ENCODE measurements at regions not wholly inside any gene's neighbourhood (a gene's known extent, or its start where the extent isn't known, plus 50 kb on each side); places are given as distances from the start of the nearest gene placed in this dataset.

- H3K4me1 ChIP-seq: no peaks in the 10 kb centered on the region
- no peaks in the 10 kb centered on the region for H3K27me3 ChIP-seq
- no peaks in the 10 kb centered on the region for H3K9me3 ChIP-seq
- no peak overlapping the region for H3K4me3 ChIP-seq
- no peak for DNase-seq (ENCODE audit: low spot score in 2 of 2)
- no peak for TF ChIP-seq CTCF (IDR thresholded peaks at IDR 0.05)
- no peaks in the 10 kb centered on the region for H3K36me3 ChIP-seq
- intact Hi-C loops (cut with DNase I): no loop called here
- no peak overlapping the region for H3K27ac ChIP-seq
These were observed 401.6 kb downstream of the NPIPA7 start for GRCh38 chr16:16780588-16780987.

- Histone ChIP-seq H3K9me3 (no peaks in the 10 kb centered on the region), H3K27ac (no peak overlapping the region), H3K27me3 (no peaks in the 10 kb centered on the region), H3K4me1 (no peaks in the 10 kb centered on the region), H3K36me3 (no peaks in the 10 kb centered on the region), H3K4me3 (no peak overlapping the region)
- intact Hi-C loops (cut with DNase I): no loop called here
- no peak for TF ChIP-seq CTCF (IDR thresholded peaks at IDR 0.05)
- no peak for DNase-seq (ENCODE audit: low spot score in 2 of 2)
These were observed 403.2 kb downstream of the NPIPA7 start for GRCh38 chr16:16782153-16782552.

GRCh38 chr16:16788004-16788403 lies 409.1 kb downstream of the NPIPA7 start:
- Histone ChIP-seq H3K27ac (no peak overlapping the region), H3K36me3 (no peaks in the 10 kb centered on the region), H3K9me3 (peaks cover 0 to 10% of the 10 kb centered on the region in 2 donors), H3K4me1 (no peaks in the 10 kb centered on the region), H3K4me3 (no peak overlapping the region), H3K27me3 (no peaks in the 10 kb centered on the region)
- no peak for DNase-seq (ENCODE audit: low spot score in 2 of 2)
- no peak for TF ChIP-seq CTCF (IDR thresholded peaks at IDR 0.05)
- intact Hi-C loops (cut with DNase I): no loop called here

GRCh38 chr16:16790597-16790996 lies 411.7 kb downstream of the NPIPA7 start:
- no peak overlapping the region for H3K4me3 ChIP-seq
- H3K9me3 ChIP-seq: peaks cover 0 to 10% of the 10 kb centered on the region in 2 donors
- no peak for DNase-seq (ENCODE audit: low spot score in 2 of 2)
- H3K27me3 ChIP-seq: no peaks in the 10 kb centered on the region
- no peaks in the 10 kb centered on the region for H3K36me3 ChIP-seq
- intact Hi-C loops (cut with DNase I): loop anchor here (10.0 kb wide), 1 partner anchor 64 kb away; no protein-coding TSS in a partner anchor
- H3K27ac ChIP-seq: no peak overlapping the region
- no peak for TF ChIP-seq CTCF (IDR thresholded peaks at IDR 0.05)
- no peaks in the 10 kb centered on the region for H3K4me1 ChIP-seq

- Histone ChIP-seq H3K36me3 (no peaks in the 10 kb centered on the region), H3K4me1 (no peaks in the 10 kb centered on the region), H3K9me3 (peaks cover 0 to 10% of the 10 kb centered on the region in 2 donors), H3K27me3 (no peaks in the 10 kb centered on the region), H3K27ac (no peak overlapping the region), H3K4me3 (no peak overlapping the region)
- DNase-seq (ENCODE audit: low spot score in 2 of 2): no peak
- TF ChIP-seq CTCF (IDR thresholded peaks at IDR 0.05): no peak
- intact Hi-C loops (cut with DNase I): loop anchor here (10.0 kb wide), 1 partner anchor 64 kb away; no protein-coding TSS in a partner anchor
These were observed 412.1 kb downstream of the NPIPA7 start for GRCh38 chr16:16791051-16791450.

GRCh38 chr16:16797239-16797638 lies 418.3 kb downstream of the NPIPA7 start:
- Histone ChIP-seq H3K36me3 (no peaks in the 10 kb centered on the region), H3K4me3 (no peak overlapping the region), H3K27ac (no peak overlapping the region), H3K9me3 (no peaks in the 10 kb centered on the region), H3K27me3 (no peaks in the 10 kb centered on the region), H3K4me1 (no peaks in the 10 kb centered on the region)
- intact Hi-C loops (cut with DNase I): loop anchor here (10.0 kb wide), 1 partner anchor 58 kb away; no protein-coding TSS in a partner anchor
- no peak for DNase-seq (ENCODE audit: low spot score in 2 of 2)
- TF ChIP-seq CTCF (IDR thresholded peaks at IDR 0.05): no peak

All from ascending aorta (tissue), 2 donors.